HepG2 (cell line): ENCODE measurements at regions not wholly inside any gene's neighbourhood (a gene's known extent, or its start where the extent isn't known, plus 50 kb on each side); places are given as distances from the start of the nearest gene placed in this dataset.
A peak's percentile ranks its signal among the peaks of the same experiment; 100 is the strongest.

Experiments
- ATAC-seq: fragments of 200-7000 bp; cut with Tn5 transposase; 3 replicates; pipeline ENCODE4 v1.9.1; 2020; ENCODE audit warnings: mild to moderate bottlenecking, moderate library complexity
- BruUV-seq: library from RNA; stranded (reverse); fragments of 400-500 nt; replicated peaks from 2 replicates; lab custom pipeline; 2021; lab: Mats Ljungman, UMichigan
- CTCF ChIA-PET: fragments of 300-600 bp; formaldehyde crosslinking; extraction: SDS; loops from one replicate; lab custom pipeline; 2021; ENCODE audit warnings: low total read pairs, inconsistent platforms, low intra/inter-chr PET ratio; lab: Yijun Ruan, JAX
- POLR2A ChIA-PET: fragments of 350-600 bp; sonication (Branson Sonifier 250); formaldehyde crosslinking; loops from one replicate; lab custom pipeline; 2020; ENCODE audit warnings: antibody characterized with exemption, inconsistent platforms; lab: Yijun Ruan, JAX
- DNase-seq: peaks from one replicate; pipeline ENCODE4 v3.0.0-alpha.2; 2015; ENCODE audit warnings: low spot score
- FAIRE-seq: peaks from 3 replicates; lab custom pipeline; 2011; peaks lifted over from hg19 to GRCh38; lab: Jason Lieb, UNC
- H2AFZ ChIP-seq: one replicate; pipeline ENCODE4 v1.6.1; 2011; ENCODE audit warnings: low read length, inconsistent platforms
- H3K27ac ChIP-seq: fragments of 300-600 bp; 3 replicates; pipeline ENCODE4 v1.8.0; 2011; ENCODE audit warnings: mixed run types, mild to moderate bottlenecking, mixed read lengths, low read length, inconsistent platforms; ENCODE audit not compliant: insufficient read depth; ENCODE audit errors: extremely low read length
- H3K27me3 ChIP-seq, 2 experiments: fragments of 200-600 bp in 1 of 2; 2 replicates in 1 of 2; 3 replicates in 1 of 2; pipeline versions ENCODE4 v1.6.0 to v1.8.0; 2011; ENCODE audit warnings: low read length in 2 of 2, mild to moderate bottlenecking in 2 of 2, moderate library complexity in 2 of 2, inconsistent platforms in 1 of 2; ENCODE audit not compliant: insufficient read depth in 2 of 2, control insufficient read depth in 1 of 2
- H3K36me3 ChIP-seq, 2 experiments: fragments of 200-600 bp in 1 of 2; replicated peaks in 1 of 2; 2 replicates in 1 of 2; 3 replicates in 1 of 2; pipeline versions ENCODE4 v1.5.1 to v1.8.0; 2011; ENCODE audit warnings: low read length in 2 of 2, inconsistent platforms in 1 of 2; ENCODE audit not compliant: insufficient read depth in 2 of 2, control insufficient read depth in 1 of 2
- H3K4me1 ChIP-seq: 2 replicates; pipeline ENCODE4 v1.5.1; 2012; ENCODE audit warnings: low read length, inconsistent platforms; ENCODE audit not compliant: insufficient read depth
- H3K4me2 ChIP-seq: 2 replicates; pipeline ENCODE4 v1.6.0; 2011; ENCODE audit warnings: low read depth, low read length, inconsistent platforms
- H3K4me3 ChIP-seq, 3 experiments: fragments of 200-600 bp in 1 of 3; sonication (generic), shearing (Covaris generic) in 1 of 3; replicated peaks in 1 of 3; 2 replicates each; pipeline ENCODE4 v1.5.1; 2011 to 2016; ENCODE audit warnings: low read length in 3 of 3, inconsistent platforms in 2 of 3, low read depth in 2 of 3, mild to moderate bottlenecking in 2 of 3, control low read depth in 1 of 3, mixed read lengths in 1 of 3; ENCODE audit not compliant: insufficient read depth in 1 of 3
- H3K79me2 ChIP-seq: one replicate; pipeline ENCODE4 v1.6.1; 2011; ENCODE audit warnings: low read length, inconsistent platforms; ENCODE audit not compliant: insufficient read depth
- H3K9ac ChIP-seq: 2 replicates; pipeline ENCODE4 v1.6.0; 2011; ENCODE audit warnings: mild to moderate bottlenecking, low read depth, low read length, inconsistent platforms; ENCODE audit not compliant: insufficient read depth
- H3K9me3 ChIP-seq: 2 replicates; pipeline ENCODE4 v1.5.1; 2012; ENCODE audit warnings: mild to moderate bottlenecking, low read length
- H4K20me1 ChIP-seq: 2 replicates; pipeline ENCODE4 v1.6.0; 2011; ENCODE audit warnings: inconsistent platforms, mild to moderate bottlenecking, low read length, moderate library complexity; ENCODE audit not compliant: insufficient read depth
- AGO1 ChIP-seq: fragments of 200-400 bp; formaldehyde crosslinking; IDR thresholded peaks from 2 replicates; pipeline ENCODE4 v1.6.1; 2017; ENCODE audit warnings: mild to moderate bottlenecking, low read depth, low read length, moderate library complexity; ENCODE audit not compliant: poor library complexity, severe bottlenecking
- FOXK2 ChIP-seq: fragments of 450-650 bp; IDR thresholded peaks from 2 replicates; pipeline ENCODE4 v1.6.1; 2016
- HES4 ChIP-seq: sonication (generic); formaldehyde crosslinking; IDR thresholded peaks from 2 replicates; pipeline ENCODE4 v1.9.0; 2021; ENCODE audit warnings: mild to moderate bottlenecking, missing genetic modification reagents, borderline replicate concordance
- HOXA3 ChIP-seq: sonication (generic); formaldehyde crosslinking; IDR thresholded peaks from 2 replicates; pipeline ENCODE4 v1.5.0; 2020; ENCODE audit warnings: missing genetic modification reagents
- IRF9 ChIP-seq: sonication (generic); formaldehyde crosslinking; IDR thresholded peaks from 2 replicates; pipeline ENCODE4 v1.8.0; 2022; ENCODE audit warnings: missing genetic modification reagents, mild to moderate bottlenecking, borderline replicate concordance
- MAFK ChIP-seq, 2 experiments: IDR thresholded peaks in 1 of 2; conservative IDR thresholded peaks in 1 of 2; 2 replicates each; pipeline ENCODE4 v1.6.1; 2011; ENCODE audit warnings: improper control_type of control experiment in 2 of 2, low read length in 2 of 2
- MEIS2 ChIP-seq: sonication (generic); formaldehyde crosslinking; IDR thresholded peaks from 2 replicates; pipeline ENCODE4 v1.9.0; 2021; ENCODE audit warnings: mild to moderate bottlenecking, missing genetic modification reagents
- RARA ChIP-seq: IDR thresholded peaks from 2 replicates; pipeline ENCODE4 v1.6.1; 2016; ENCODE audit warnings: missing genetic modification reagents, missing compliant biosample characterization
- SUZ12 ChIP-seq: fragments of 150-350 bp; IDR thresholded peaks from 2 replicates; pipeline ENCODE4 v1.6.1; 2014; ENCODE audit warnings: low read depth, low read length
- THAP7 ChIP-seq: sonication (generic); formaldehyde crosslinking; IDR thresholded peaks from 2 replicates; pipeline ENCODE4 v1.8.1; 2023; ENCODE audit warnings: mild to moderate bottlenecking, missing genetic modification reagents
- THYN1 ChIP-seq: sonication (generic); formaldehyde crosslinking; IDR thresholded peaks from 2 replicates; pipeline ENCODE4 v1.8.1; 2023; ENCODE audit warnings: low read depth, mild to moderate bottlenecking, moderate library complexity, missing genetic modification reagents, borderline replicate concordance
- ZBTB42 ChIP-seq: sonication (generic); formaldehyde crosslinking; IDR thresholded peaks from 2 replicates; pipeline ENCODE4 v1.5.0; 2020; ENCODE audit warnings: mild to moderate bottlenecking, missing genetic modification reagents
- ZFP1 ChIP-seq: IDR thresholded peaks from 2 replicates; pipeline ENCODE4 v1.6.1; 2016
- ZNF317 ChIP-seq: sonication (generic); formaldehyde crosslinking; IDR thresholded peaks from 2 replicates; pipeline ENCODE4 v1.5.0; 2020; ENCODE audit warnings: mild to moderate bottlenecking, missing genetic modification reagents
- ZNF546 ChIP-seq: sonication (generic); formaldehyde crosslinking; conservative IDR thresholded peaks from 2 replicates; pipeline ENCODE4 v1.8.1; 2023; ENCODE audit warnings: mild to moderate bottlenecking, missing genetic modification reagents
- ZNF569 ChIP-seq: sonication (generic); formaldehyde crosslinking; IDR thresholded peaks from 2 replicates; pipeline ENCODE4 v1.5.0; 2020; ENCODE audit warnings: mild to moderate bottlenecking, missing genetic modification reagents, moderate library complexity, borderline replicate concordance
- ZNF644 ChIP-seq: IDR thresholded peaks from 2 replicates; pipeline ENCODE4 v1.6.1; 2016; ENCODE audit warnings: low read depth
- ZNF724P ChIP-seq: sonication (generic); formaldehyde crosslinking; IDR thresholded peaks from 2 replicates; pipeline ENCODE4 v1.8.0; 2022; ENCODE audit warnings: missing genetic modification reagents, borderline replicate concordance
- WGBS: methylation state at CpG from one replicate; pipeline ENCODE4 v1.1.6; 2017; ENCODE audit warnings: low lambda C conversion rate; 5-methylcytosine and 5-hydroxymethylcytosine counted together
- in situ Hi-C: cut with HindIII; loops from 2 replicates; pipeline ENCODE4 v1.10.0; 2017; ENCODE audit warnings: low pct_unique_long_range_greater_than_20kb; ENCODE audit not compliant: extremely low pct_ligation_motif_present
- intact Hi-C: fragments of 100-400 bp; cut with micrococcal nuclease; formaldehyde crosslinking; loops from one replicate; pipeline ENCODE4 v1.10.0; 2022; ENCODE audit not compliant: unreplicated experiment

GRCh38 chr11:90723475-90723874 lies 500.6 kb upstream of the CHORDC1 start:
- Histone ChIP-seq H3K4me1 (no peaks in the 10 kb centered on the region), H3K27me3 (no peaks in the 10 kb centered on the region), H3K4me2 (no peak overlapping the region), H3K36me3 (no peaks in the 10 kb centered on the region), H3K9ac (no peak overlapping the region), H4K20me1 (no peaks in the 10 kb centered on the region), H2AFZ (no peak overlapping the region), H3K27ac (no peak overlapping the region), H3K79me2 (no peaks in the 10 kb centered on the region), H3K4me3 (no peak overlapping the region), H3K9me3 (peaks cover 21% of the 10 kb centered on the region)
- 48% methylated on average over 3 of the region's 3 CpGs for WGBS
- in situ Hi-C loops: no loop called here
- DNase-seq: no peak
- intact Hi-C loops: no loop called here
- ATAC-seq: no peak
- TF ChIP-seq FOXK2: no peak
- TF ChIP-seq HES4 (CRISPR knock-in tag): no peak
- TF ChIP-seq THAP7 (CRISPR knock-in tag): no peak
- no peak for TF ChIP-seq SUZ12
- TF ChIP-seq ZNF546 (CRISPR knock-in tag): no peak
- TF ChIP-seq ZNF644: no peak
- ChIA-PET CTCF (no interaction called here), POLR2A (no interaction called here)
- FAIRE-seq: no peak
- BruUV-seq: no TSS peak

GRCh38 chr11:90722552-90723190 lies 499.8 kb upstream of the CHORDC1 start:
- no peaks in the 10 kb centered on the region for H3K36me3 ChIP-seq
- H2AFZ ChIP-seq: no peak overlapping the region
- in situ Hi-C loops: no loop called here
- no peaks in the 10 kb centered on the region for H3K79me2 ChIP-seq
- no peak overlapping the region for H3K9ac ChIP-seq
- no peak for FAIRE-seq
- H3K4me3 ChIP-seq: no peak overlapping the region
- DNase-seq: peak; percentile 68
- H3K4me1 ChIP-seq: no peaks in the 10 kb centered on the region
- no peak overlapping the region for H3K4me2 ChIP-seq
- H3K27ac ChIP-seq: no peak overlapping the region
- H3K9me3 ChIP-seq: peaks cover 29% of the 10 kb centered on the region
- ATAC-seq: peak; percentile 49; the same call in 2 of the 3 replicates
- no peaks in the 10 kb centered on the region for H4K20me1 ChIP-seq
- H3K27me3 ChIP-seq: no peaks in the 10 kb centered on the region
- intact Hi-C loops: no loop called here
- 15% methylated on average over 3 of the region's 3 CpGs for WGBS
- BruUV-seq: no TSS peak
- CTCF ChIA-PET: no interaction called here
- POLR2A ChIA-PET: no interaction called here
- TF ChIP-seq ZBTB42 (no peak), ZNF569 (no peak), RARA (CRISPR knock-in tag) (0 out of 2 replicates have a peak, but pooled peaks have one; percentile 13), MAFK (conservative IDR thresholded peaks at IDR 0.05 in 1 of 2, IDR thresholded peaks at IDR 0.05 in 1 of 2; ENCODE audit: low read length in 2 of 2) (peak; percentile 64 to 68), ZFP1 (CRISPR knock-in tag) (no peak), HOXA3 (CRISPR knock-in tag) (no peak), ZNF724P (CRISPR knock-in tag) (no peak), AGO1 (no peak), MEIS2 (CRISPR knock-in tag) (no peak), THYN1 (CRISPR knock-in tag) (no peak), ZNF317 (no peak), IRF9 (CRISPR knock-in tag) (no peak)
